Coronary artery (tissue), 2 donors: ENCODE measurements at regions not wholly inside any gene's neighbourhood (a gene's known extent, or its start where the extent isn't known, plus 50 kb on each side); places are given as distances from the start of the nearest gene placed in this dataset.
A peak's percentile ranks its signal among the peaks of the same experiment; 100 is the strongest.

Experiments used
- DNase-seq: peaks from one replicate; pipeline ENCODE4 v3.0.0-alpha.2; 2017; ENCODE audit warnings: low spot score
- H3K27ac ChIP-seq, 2 donors: fragments of 200-600 bp; sonication (generic); one replicate each; pipeline ENCODE4 v1.5.1; 2016 to 2019
- H3K4me3 ChIP-seq: fragments of 200-600 bp; sonication (generic); 2 replicates; pipeline ENCODE4 v1.5.1; 2016; ENCODE audit warnings: mild to moderate bottlenecking, moderate library complexity
- CTCF ChIP-seq: fragments of 200-600 bp; sonication (generic); IDR thresholded peaks from one replicate; pipeline ENCODE4 v1.5.1; 2019; ENCODE audit warnings: antibody characterized with exemption

- no peak for TF ChIP-seq CTCF
- DNase-seq: no peak
- Histone ChIP-seq H3K4me3 (no peak overlapping the region), H3K27ac (no peak overlapping the region)
These were observed 145.7 kb upstream of the GGTLC1 start for GRCh38 chr20:24134284-24134683.

- no peak overlapping the region for H3K27ac ChIP-seq
- TF ChIP-seq CTCF: no peak
- DNase-seq: no peak
- no peak overlapping the region for H3K4me3 ChIP-seq
These were observed 143.7 kb upstream of the GGTLC1 start for GRCh38 chr20:24132246-24132645.

- Histone ChIP-seq H3K4me3 (no peak overlapping the region), H3K27ac (no peak overlapping the region)
- DNase-seq: no peak
- no peak for TF ChIP-seq CTCF
These were observed 143.1 kb upstream of the GGTLC1 start for GRCh38 chr20:24131684-24132083.

- no peak for DNase-seq
- Histone ChIP-seq H3K4me3 (no peak overlapping the region), H3K27ac (no peak overlapping the region)
- no peak for TF ChIP-seq CTCF
These were observed 142.7 kb upstream of the GGTLC1 start for GRCh38 chr20:24131281-24131680.

GRCh38 chr20:24129641-24130040 is 141.1 kb upstream of the GGTLC1 start:
- TF ChIP-seq CTCF: no peak
- Histone ChIP-seq H3K27ac (no peak overlapping the region), H3K4me3 (no peak overlapping the region)
- DNase-seq: no peak

GRCh38 chr20:24124951-24125650 is 136.5 kb upstream of the GGTLC1 start:
- Histone ChIP-seq H3K4me3 (no peak overlapping the region), H3K27ac (no peak overlapping the region)
- peak; percentile 29 for DNase-seq
- no peak for TF ChIP-seq CTCF

GRCh38 chr20:24124003-24124402 is 135.4 kb upstream of the GGTLC1 start:
- Histone ChIP-seq H3K4me3 (no peak overlapping the region), H3K27ac (no peak overlapping the region)
- no peak for TF ChIP-seq CTCF
- no peak for DNase-seq
